Inflammatory macrophage treated with lipopolysaccharide for 1 hour (primary cell): ENCODE measurements at regions not wholly inside any gene's neighbourhood (a gene's known extent, or its start where the extent isn't known, plus 50 kb on each side); places are given as distances from the start of the nearest gene placed in this dataset.

ENCODE experiments used
- DNase-seq, 2 donors: peaks; one replicate each; pipeline ENCODE4 v3.0.0-alpha.2; 2020 to 2022

DNA sequence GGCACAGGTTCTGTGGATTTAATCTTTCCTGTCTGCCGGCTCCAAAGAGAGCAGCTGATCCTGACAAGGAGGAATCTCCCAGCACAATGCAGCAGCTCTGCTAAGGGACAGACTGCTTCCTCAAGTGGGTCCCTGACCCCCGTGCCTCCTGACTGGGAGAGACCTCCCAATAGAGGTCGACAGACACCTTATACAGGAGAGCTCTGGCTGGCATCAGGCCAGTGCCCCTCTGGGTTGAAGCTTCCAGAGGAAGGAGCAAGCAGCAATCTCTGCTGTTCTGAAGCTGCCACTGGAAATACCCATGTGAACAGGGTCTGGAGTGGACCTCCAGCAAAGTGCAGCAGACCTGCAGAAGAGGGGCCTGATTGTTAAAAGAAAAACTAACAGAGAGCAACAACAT is 630.2 kb upstream of the FTMT start:
- DNase-seq = no peak

GRCh38 chr5:121226765-121227164 is 624.9 kb upstream of the FTMT start:
- no peak for DNase-seq

DNA sequence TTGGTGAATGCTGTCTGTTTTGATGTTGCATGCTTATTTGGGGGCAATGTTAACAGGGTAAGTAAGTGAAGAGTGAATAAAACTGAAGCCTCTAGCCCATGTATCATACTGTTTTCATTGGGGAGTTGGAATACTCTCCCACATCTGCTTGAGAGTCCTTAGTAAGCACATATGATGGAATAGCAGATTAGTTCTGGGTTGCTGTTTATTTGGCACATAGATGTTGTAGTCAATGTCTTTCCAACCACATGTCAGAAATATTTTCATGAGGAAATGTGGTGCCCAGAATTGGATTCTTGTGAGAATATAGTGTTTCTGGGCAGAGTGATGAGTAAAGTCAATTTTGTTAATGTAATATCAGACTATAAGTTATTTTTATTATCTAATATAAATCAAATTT is 611.7 kb upstream of the FTMT start:
- no peak for DNase-seq

DNA sequence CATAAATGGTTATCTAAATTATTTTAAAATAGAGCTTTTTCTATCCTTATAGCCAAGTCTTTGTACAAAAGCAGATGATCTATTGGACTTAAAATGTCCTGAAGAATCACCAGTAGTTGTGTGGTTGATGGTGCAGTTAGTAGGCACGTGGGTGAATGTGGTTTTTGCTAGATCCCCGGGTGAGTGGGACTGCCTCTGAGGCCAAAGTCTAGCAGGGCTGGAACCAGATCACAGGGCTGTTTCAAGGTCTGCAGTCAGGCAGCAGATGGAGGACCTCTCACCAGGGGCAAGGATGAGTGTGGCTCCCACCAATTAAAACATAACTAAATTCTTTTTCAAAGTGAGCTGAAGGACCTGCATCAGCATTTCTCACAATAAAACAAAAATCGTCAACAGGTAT is 604.7 kb upstream of the FTMT start:
- DNase-seq = no peak

GRCh38 chr5:121251954-121252353 is 599.7 kb upstream of the FTMT start:
- DNase-seq = no peak

DNA sequence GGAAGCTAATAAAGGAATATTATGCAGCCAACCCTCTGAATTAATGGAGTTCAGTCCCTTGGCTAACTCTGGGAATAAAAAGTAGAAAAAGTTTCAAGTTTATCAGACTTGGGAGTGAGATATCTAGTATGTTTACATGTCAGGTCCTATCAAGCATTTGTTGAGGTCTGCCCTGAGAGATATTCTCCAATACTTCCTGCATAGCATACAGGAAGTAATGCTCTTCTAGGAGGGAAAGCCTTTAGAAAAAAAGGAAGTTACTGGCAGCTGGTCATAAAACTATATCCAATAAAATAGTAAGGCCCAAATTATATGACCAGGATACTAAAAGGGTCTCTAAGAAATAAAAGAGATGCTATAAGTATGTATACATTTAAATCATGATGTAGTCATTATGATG is 594.1 kb upstream of the FTMT start:
- DNase-seq = no peak

GRCh38 chr5:121263456-121263855 is 588.2 kb upstream of the FTMT start:
- no peak for DNase-seq

- DNase-seq = no peak
Observed at GRCh38 chr5:121264605-121265004, 587.1 kb upstream of the FTMT start.

GRCh38 chr5:121271546-121271945 is 580.1 kb upstream of the FTMT start:
- DNase-seq = no peak

DNA sequence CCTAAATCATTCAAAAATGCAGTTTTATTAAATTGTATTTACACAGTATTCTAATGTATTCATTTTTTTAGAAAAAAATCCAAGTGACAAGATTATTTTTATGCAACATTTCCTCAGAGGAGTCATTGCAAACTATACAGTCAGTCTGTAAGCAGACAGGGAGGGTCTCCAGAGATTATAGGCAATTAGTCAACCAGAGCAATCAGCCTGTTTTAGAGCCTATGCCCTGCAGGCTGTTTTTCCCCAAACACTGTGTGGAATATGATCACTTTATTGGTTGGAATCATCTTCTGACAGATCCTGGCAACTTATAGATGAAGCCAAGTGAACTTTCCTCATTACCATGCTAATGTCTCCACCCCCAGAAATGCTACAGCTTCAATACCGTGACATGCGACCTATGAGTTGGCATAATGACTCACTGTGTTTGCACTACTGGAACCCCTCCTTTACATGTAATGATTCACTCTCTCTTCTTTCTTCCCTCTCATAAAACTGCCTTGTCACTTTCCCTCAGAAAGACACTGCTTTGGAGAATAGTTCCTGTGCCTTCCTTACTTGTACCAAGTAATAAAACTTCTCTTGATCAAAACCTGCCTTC is 577.7 kb upstream of the FTMT start:
- DNase-seq = peak in 1 of 2 donors; percentile 38

- no peak for DNase-seq
Observed at GRCh38 chr5:121279801-121280200, 571.9 kb upstream of the FTMT start.

DNA sequence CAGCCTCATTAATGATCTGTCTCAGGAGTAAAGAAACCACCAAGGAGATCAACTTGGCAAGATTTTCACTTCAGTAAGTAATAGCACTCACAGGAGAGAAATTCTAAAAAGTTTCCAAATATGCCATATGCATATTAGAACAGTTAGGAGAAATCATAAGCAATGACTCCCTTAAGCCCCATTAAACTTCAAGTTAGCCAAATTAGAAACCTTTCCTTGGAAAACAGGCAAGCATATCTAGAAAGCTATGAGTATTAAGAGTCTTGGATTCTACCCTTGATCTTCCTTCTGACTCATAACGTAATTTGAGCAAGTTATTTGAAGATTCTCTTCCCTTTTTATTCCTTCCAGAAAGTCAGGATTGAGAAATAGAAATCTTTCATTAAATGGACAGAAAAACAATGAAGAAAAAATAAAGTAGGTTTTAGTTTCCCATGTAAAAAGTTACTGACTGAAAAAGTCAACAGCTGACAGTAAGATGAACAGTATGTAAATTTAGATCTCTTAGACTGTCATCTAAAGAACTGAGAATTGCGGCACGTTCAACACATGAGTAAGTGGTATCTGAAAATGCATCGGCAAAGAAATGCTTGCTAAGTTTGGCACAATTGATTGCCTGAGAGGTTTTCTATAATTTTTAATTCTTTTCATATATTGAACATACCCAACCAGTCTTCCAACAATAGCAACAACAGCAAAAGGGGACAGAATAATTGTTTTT is 565.7 kb upstream of the FTMT start:
- DNase-seq = no peak

DNA sequence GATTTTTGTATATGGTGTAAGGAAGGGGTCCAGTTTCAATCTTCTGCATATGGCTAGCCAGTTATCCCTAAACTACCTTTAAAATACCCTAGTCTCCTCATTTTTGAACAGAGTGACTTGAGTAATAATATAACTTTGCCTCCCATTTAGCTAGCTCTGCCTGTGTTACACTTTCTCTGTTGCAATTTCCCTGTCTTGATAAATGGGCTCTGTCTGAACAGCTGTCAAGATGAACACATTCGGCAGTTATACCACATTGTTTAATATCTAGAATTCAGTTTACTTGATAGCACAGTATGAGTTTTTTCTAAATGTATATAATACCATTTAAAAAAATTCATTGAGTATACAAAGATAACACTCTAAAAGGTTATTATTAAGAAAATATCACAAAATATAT is 562.9 kb upstream of the FTMT start:
- DNase-seq = no peak

GRCh38 chr5:121292664-121293063 is 559.0 kb upstream of the FTMT start:
- no peak for DNase-seq

DNA sequence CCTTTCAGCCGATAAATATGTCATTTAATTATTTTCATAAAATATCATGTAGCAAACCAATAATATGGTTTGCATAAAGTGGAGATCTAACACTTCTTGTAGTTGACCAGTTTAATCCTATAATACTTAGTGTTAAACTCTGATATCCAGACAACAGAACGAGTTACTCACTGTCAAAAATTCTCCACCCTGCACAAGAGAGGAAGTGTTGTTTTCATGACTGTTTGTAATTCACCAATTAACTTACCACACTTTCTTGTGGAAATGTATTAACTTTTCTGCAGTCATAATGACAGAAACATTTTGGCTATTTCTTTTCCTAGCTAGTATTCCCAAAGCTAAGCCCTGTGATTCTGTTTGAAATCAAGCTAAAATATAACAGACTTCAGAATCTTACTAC is 555.3 kb upstream of the FTMT start:
- DNase-seq = no peak

DNA sequence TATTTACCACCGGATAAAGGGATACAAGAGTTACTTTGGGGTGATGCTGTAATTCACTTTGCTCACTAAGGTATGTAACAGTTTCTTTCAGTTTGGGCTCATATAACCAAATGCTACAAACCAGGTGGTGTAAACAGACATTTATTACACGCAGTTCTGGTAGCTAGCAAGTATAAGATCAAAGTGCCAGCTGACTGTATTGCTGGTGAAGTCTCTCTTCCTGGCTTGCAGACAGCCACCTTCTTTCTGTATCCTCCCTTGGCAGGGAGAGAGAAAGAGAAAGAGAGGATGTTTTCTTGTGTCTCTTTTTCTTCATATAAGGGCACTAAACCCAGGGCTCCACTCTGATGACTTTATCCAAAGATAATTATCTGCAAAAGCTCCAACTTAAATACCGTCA is 552.5 kb upstream of the FTMT start:
- DNase-seq = no peak

GRCh38 chr5:121304838-121305237 is 546.8 kb upstream of the FTMT start:
- DNase-seq = no peak

DNA sequence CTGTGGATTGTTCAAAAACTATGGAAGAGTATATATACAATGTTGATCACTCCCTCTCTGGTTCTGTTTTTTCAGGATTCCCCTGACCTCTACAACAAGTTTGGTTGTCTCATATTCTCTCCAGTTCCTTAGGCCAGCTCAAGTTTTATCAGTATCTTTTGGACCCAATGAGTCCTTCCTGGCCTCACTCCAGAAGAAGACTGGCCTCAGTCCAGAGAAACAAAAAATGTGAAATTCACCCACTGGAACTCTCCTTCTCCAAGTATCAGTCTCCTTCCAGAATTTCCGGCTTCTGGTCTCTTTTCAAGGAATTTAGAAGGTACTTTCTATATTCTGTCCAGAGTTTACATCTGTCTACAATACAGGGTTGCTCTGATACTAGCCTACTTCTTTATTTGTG is 537.8 kb upstream of the FTMT start:
- no peak for DNase-seq

DNA sequence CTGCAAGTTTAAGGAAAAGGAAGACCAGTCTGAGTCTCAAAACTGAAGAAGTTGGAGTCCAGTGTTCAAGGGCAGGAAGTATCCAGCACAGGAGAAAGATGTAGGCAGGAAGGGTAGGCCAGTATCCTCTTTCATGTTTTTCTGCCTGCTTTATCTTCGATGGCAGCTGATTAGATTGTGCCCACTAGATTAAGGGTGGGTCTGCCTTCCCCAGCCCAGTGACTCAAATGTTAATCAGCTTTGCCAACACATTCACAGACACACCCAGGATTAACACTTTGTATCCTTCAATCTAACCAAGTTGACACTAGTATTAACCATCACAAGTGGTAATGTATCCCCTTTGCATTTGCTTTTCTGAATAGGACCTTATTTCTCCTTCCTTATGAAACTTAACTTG is 535.9 kb upstream of the FTMT start:
- no peak for DNase-seq

- DNase-seq = no peak
Observed at GRCh38 chr5:121319292-121319691, 532.4 kb upstream of the FTMT start.

GRCh38 chr5:121325930-121326329 is 525.8 kb upstream of the FTMT start:
- DNase-seq = no peak

DNA sequence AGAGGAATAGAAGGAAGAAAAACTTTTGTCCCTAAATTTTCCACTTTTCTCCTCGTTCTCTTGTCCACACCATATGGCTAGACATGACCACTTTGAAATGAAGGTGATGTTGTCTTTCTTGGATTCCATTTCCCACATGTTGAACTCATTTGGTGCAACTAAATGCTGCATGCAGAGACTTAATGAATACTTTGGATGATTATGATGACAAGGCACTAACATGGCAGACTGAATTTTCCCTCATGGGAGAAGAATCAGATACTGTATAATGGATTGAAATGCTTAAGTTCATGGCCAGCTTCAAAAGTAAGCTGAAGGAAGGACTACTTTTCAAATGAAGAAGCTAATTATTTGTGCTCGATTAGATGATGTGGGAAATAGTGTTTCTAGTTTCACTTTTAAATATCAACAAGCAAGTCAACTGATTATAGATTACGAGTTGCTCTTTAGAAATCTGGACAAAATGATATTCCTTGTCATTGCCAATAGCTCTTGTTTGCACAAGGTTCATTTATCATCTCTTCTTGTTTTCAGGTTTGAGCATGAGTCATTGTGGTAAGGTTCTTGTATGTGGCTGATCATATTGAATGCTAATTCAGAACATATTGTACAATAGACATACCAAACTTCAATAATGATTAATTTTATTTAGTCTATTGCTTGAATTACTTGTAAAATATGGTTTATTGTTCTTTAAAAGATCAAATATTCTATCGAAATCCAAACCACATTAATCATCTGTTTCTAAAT is 501.3 kb upstream of the FTMT start:
- no peak for DNase-seq

DNA sequence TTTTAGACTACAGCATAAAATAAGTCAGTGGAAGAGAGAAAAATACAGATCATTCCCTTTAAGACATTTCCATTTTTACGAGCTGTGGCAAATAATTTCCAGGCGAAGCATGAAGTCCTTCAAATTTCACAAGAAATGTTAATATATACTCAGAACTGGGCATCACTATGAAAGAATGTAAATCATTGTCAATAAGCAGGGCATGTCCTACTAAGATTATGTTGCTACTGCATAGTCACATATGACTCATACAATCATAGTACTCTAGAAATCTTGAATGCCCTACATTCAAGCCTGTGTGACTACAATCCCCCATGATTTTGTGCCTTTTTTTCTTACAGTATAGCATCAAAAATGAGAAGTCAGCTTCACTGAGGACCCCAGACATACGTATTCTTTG is 485.2 kb upstream of the FTMT start:
- no peak for DNase-seq

- no peak for DNase-seq
Observed at GRCh38 chr5:121373371-121373770, 478.3 kb upstream of the FTMT start.
